ENCODE measurements at regions not wholly inside any gene's neighbourhood (a gene's known extent, or its start where the extent isn't known, plus 50 kb on each side); places are given as distances from the start of the nearest gene placed in this dataset.

GRCh38 chr13:106143392-106143791 is 392.1 kb downstream of the EFNB2 start:
- H3K4me1 Mint-ChIP-seq (ENCODE audit: low read depth): peaks cover 23% of the 10 kb centered on the region
- no peaks in the 10 kb centered on the region for H3K9me3 Mint-ChIP-seq (ENCODE audit: low read depth)
- no peak overlapping the region for H3K4me3 Mint-ChIP-seq (ENCODE audit: unreplicated experiment)
- DNase-seq (ENCODE audit: low spot score): no peak
- no peaks in the 10 kb centered on the region for H3K27me3 Mint-ChIP-seq (ENCODE audit: low read depth)
- no peaks in the 10 kb centered on the region for H3K36me3 Mint-ChIP-seq (ENCODE audit: low read depth)
- H3K27ac Mint-ChIP-seq (ENCODE audit: unreplicated experiment): no peak overlapping the region
- TF ChIP-seq CTCF (IDR thresholded peaks at IDR 0.05): no peak

GRCh38 chr13:106140476-106140875 is 395.0 kb downstream of the EFNB2 start:
- Mint-ChIP-seq H3K4me3 (ENCODE audit: unreplicated experiment) (no peak overlapping the region), H3K9me3 (ENCODE audit: low read depth) (no peaks in the 10 kb centered on the region), H3K27ac (ENCODE audit: unreplicated experiment) (no peak overlapping the region), H3K27me3 (ENCODE audit: low read depth) (no peaks in the 10 kb centered on the region), H3K36me3 (ENCODE audit: low read depth) (no peaks in the 10 kb centered on the region), H3K4me1 (ENCODE audit: low read depth) (peaks cover 23% of the 10 kb centered on the region)
- DNase-seq (ENCODE audit: low spot score): no peak
- TF ChIP-seq CTCF (IDR thresholded peaks at IDR 0.05): no peak

- no peak for TF ChIP-seq CTCF (IDR thresholded peaks at IDR 0.05)
- Mint-ChIP-seq H3K4me1 (ENCODE audit: low read depth) (peaks cover 21% of the 10 kb centered on the region), H3K9me3 (ENCODE audit: low read depth) (no peaks in the 10 kb centered on the region), H3K27me3 (ENCODE audit: low read depth) (no peaks in the 10 kb centered on the region), H3K4me3 (ENCODE audit: unreplicated experiment) (no peak overlapping the region), H3K36me3 (ENCODE audit: low read depth) (no peaks in the 10 kb centered on the region), H3K27ac (ENCODE audit: unreplicated experiment) (no peak overlapping the region)
- no peak for DNase-seq (ENCODE audit: low spot score)
These were observed 395.5 kb downstream of the EFNB2 start for GRCh38 chr13:106139942-106140341.

- H3K27me3 Mint-ChIP-seq (ENCODE audit: low read depth): no peaks in the 10 kb centered on the region
- no peaks in the 10 kb centered on the region for H3K9me3 Mint-ChIP-seq (ENCODE audit: low read depth)
- no peak overlapping the region for H3K27ac Mint-ChIP-seq (ENCODE audit: unreplicated experiment)
- TF ChIP-seq CTCF (IDR thresholded peaks at IDR 0.05): no peak
- no peak overlapping the region for H3K4me3 Mint-ChIP-seq (ENCODE audit: unreplicated experiment)
- H3K36me3 Mint-ChIP-seq (ENCODE audit: low read depth): no peaks in the 10 kb centered on the region
- no peak for DNase-seq (ENCODE audit: low spot score)
- peaks cover 17% of the 10 kb centered on the region for H3K4me1 Mint-ChIP-seq (ENCODE audit: low read depth)
These were observed 396.1 kb downstream of the EFNB2 start for GRCh38 chr13:106139377-106139776.

GRCh38 chr13:106138620-106139019 is 396.8 kb downstream of the EFNB2 start:
- Mint-ChIP-seq H3K27me3 (ENCODE audit: low read depth) (no peaks in the 10 kb centered on the region), H3K4me1 (ENCODE audit: low read depth) (peaks cover 16% of the 10 kb centered on the region), H3K9me3 (ENCODE audit: low read depth) (no peaks in the 10 kb centered on the region)

More at GRCh38 chr13:106138620-106139019, 396.8 kb downstream of the EFNB2 start:
- Mint-ChIP-seq H3K36me3 (ENCODE audit: low read depth) (no peaks in the 10 kb centered on the region), H3K4me3 (ENCODE audit: unreplicated experiment) (no peak overlapping the region), H3K27ac (ENCODE audit: unreplicated experiment) (no peak overlapping the region)
- no peak for DNase-seq (ENCODE audit: low spot score)
- TF ChIP-seq CTCF (IDR thresholded peaks at IDR 0.05): no peak

Measured in chondrocyte (in vitro differentiated cells).